Calu3 (cell line): ENCODE measurements at regions not wholly inside any gene's neighbourhood (a gene's known extent, or its start where the extent isn't known, plus 50 kb on each side); places are given as distances from the start of the nearest gene placed in this dataset.

Experiments
- BruUV-seq: library from RNA; stranded (reverse); fragments of 400-500 nt; replicated peaks from 2 replicates; lab custom pipeline; 2021; lab: Mats Ljungman, UMichigan
- CTCF ChIA-PET: fragments of 300-600 bp; sonication (Branson Sonifier 250); formaldehyde crosslinking; loops from one replicate; lab custom pipeline; 2022; ENCODE audit warnings: antibody characterized with exemption; lab: Charles Lee
- DNase-seq: peaks from one replicate; pipeline ENCODE4 v3.0.0; 2022
- H3K27ac Mint-ChIP-seq: one replicate; pipeline ENCODE4 v1.8.0; 2022; ENCODE audit warnings: mixed read lengths; ENCODE audit not compliant: unreplicated experiment
- H3K27me3 Mint-ChIP-seq: one replicate; pipeline ENCODE4 v1.8.0; 2022; ENCODE audit warnings: mixed read lengths; ENCODE audit not compliant: unreplicated experiment
- H3K36me3 Mint-ChIP-seq: one replicate; pipeline ENCODE4 v1.8.0; 2022; ENCODE audit warnings: mild to moderate bottlenecking, moderate library complexity, mixed read lengths; ENCODE audit not compliant: insufficient read depth, unreplicated experiment
- H3K4me1 Mint-ChIP-seq: one replicate; pipeline ENCODE4 v1.8.0; 2022; ENCODE audit warnings: mild to moderate bottlenecking, low read depth, mixed read lengths; ENCODE audit not compliant: unreplicated experiment
- H3K4me3 Mint-ChIP-seq: one replicate; pipeline ENCODE4 v1.8.0; 2022; ENCODE audit warnings: mild to moderate bottlenecking, low read depth, moderate library complexity, mixed read lengths; ENCODE audit not compliant: unreplicated experiment
- H3K9me3 Mint-ChIP-seq: one replicate; pipeline ENCODE4 v1.8.0; 2022; ENCODE audit warnings: low read depth, mixed read lengths; ENCODE audit not compliant: unreplicated experiment
- intact Hi-C: fragments of 100-400 bp; cut with micrococcal nuclease; formaldehyde crosslinking; loops from one replicate; pipeline ENCODE4 v1.10.0; 2022; ENCODE audit not compliant: unreplicated experiment
- TF ChIP-seq, protein P1 (sequence below): fragments of 200-600 bp; IDR thresholded peaks from one replicate; pipeline ENCODE4 v1.8.0; 2022; ENCODE audit warnings: antibody characterized with exemption; ENCODE audit not compliant: unreplicated experiment

GRCh38 chr9:19551124-19551929 is 142.5 kb downstream of the ACER2 start:
- Mint-ChIP-seq H3K4me1 (no peaks in the 10 kb centered on the region), H3K36me3 (no peaks in the 10 kb centered on the region), H3K9me3 (no peaks in the 10 kb centered on the region), H3K27me3 (peaks cover 28% of the 10 kb centered on the region), H3K27ac (no peak overlapping the region), H3K4me3 (peak overlapping the region; percentile 30)
- no peak for DNase-seq
- CTCF ChIA-PET, result no interaction called here
- TF ChIP-seq, protein P1, sequence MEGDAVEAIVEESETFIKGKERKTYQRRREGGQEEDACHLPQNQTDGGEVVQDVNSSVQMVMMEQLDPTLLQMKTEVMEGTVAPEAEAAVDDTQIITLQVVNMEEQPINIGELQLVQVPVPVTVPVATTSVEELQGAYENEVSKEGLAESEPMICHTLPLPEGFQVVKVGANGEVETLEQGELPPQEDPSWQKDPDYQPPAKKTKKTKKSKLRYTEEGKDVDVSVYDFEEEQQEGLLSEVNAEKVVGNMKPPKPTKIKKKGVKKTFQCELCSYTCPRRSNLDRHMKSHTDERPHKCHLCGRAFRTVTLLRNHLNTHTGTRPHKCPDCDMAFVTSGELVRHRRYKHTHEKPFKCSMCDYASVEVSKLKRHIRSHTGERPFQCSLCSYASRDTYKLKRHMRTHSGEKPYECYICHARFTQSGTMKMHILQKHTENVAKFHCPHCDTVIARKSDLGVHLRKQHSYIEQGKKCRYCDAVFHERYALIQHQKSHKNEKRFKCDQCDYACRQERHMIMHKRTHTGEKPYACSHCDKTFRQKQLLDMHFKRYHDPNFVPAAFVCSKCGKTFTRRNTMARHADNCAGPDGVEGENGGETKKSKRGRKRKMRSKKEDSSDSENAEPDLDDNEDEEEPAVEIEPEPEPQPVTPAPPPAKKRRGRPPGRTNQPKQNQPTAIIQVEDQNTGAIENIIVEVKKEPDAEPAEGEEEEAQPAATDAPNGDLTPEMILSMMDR, result no peak
- BruUV-seq, result no TSS peak
- intact Hi-C loops, result no loop called here

DNA sequence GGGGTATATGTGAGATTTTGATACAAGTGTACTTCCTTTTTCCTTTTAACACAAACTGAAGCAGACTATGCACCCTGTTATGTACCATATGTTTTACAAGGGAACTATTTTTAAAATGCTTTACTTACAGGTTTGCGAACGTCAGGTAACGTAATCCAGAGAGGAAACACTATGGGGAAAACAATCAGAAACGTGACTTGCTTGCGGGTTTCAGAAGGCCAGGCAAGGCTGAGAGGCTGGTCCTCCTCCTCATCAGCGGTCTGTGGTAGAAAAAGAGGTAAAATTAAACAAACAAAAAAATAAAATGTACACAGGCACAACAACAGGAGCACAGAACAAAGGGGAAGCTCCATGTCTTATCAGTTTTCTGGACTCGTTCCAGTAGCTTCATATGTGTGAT is 141.2 kb downstream of the ACER2 start:
- intact Hi-C loops, result no loop called here
- TF ChIP-seq, protein P1, result no peak
- Mint-ChIP-seq H3K27ac (no peak overlapping the region), H3K4me3 (no peak overlapping the region), H3K36me3 (no peaks in the 10 kb centered on the region), H3K4me1 (no peaks in the 10 kb centered on the region), H3K9me3 (no peaks in the 10 kb centered on the region), H3K27me3 (peaks cover 35% of the 10 kb centered on the region)
- BruUV-seq, result no TSS peak
- CTCF ChIA-PET, result no interaction called here
- no peak for DNase-seq

- CTCF ChIA-PET, result no interaction called here
- H3K27ac Mint-ChIP-seq, result no peak overlapping the region
- no peaks in the 10 kb centered on the region for H3K9me3 Mint-ChIP-seq
- H3K36me3 Mint-ChIP-seq, result no peaks in the 10 kb centered on the region
- no peak overlapping the region for H3K4me3 Mint-ChIP-seq
- no peak for DNase-seq
- BruUV-seq, result no TSS peak
- no peaks in the 10 kb centered on the region for H3K4me1 Mint-ChIP-seq
- TF ChIP-seq, protein P1, result no peak
- intact Hi-C loops, result no loop called here
- H3K27me3 Mint-ChIP-seq, result peaks cover 7% of the 10 kb centered on the region
These were observed 124.6 kb downstream of the ACER2 start for GRCh38 chr9:19533373-19533772.

GRCh38 chr9:19527663-19528062 is 118.9 kb downstream of the ACER2 start:
- Mint-ChIP-seq H3K27ac (no peak overlapping the region), H3K4me1 (no peaks in the 10 kb centered on the region), H3K4me3 (no peak overlapping the region), H3K9me3 (no peaks in the 10 kb centered on the region), H3K36me3 (no peaks in the 10 kb centered on the region), H3K27me3 (peaks cover 14% of the 10 kb centered on the region)
- DNase-seq, result no peak
- BruUV-seq, result no TSS peak
- TF ChIP-seq, protein P1, result no peak
- intact Hi-C loops, result no loop called here
- CTCF ChIA-PET, result no interaction called here
